H1 (cell line): ENCODE measurements at regions not wholly inside any gene's neighbourhood (a gene's known extent, or its start where the extent isn't known, plus 50 kb on each side); places are given as distances from the start of the nearest gene placed in this dataset.
"Not testable (repeated sequence)": the region's sequence is repeated elsewhere in the genome, so short reads cannot be mapped to it uniquely, and the experiment has no call there.

ENCODE experiments used
- CTCF ChIA-PET: fragments of 300-600 bp; sonication (Branson Sonifier 250); formaldehyde crosslinking; loops from one replicate; lab custom pipeline; 2021; ENCODE audit not compliant: partially characterized antibody; lab: Charles Lee
- POLR2A ChIA-PET: fragments of 300-600 bp; sonication (Branson Sonifier 250); formaldehyde crosslinking; loops from one replicate; lab custom pipeline; 2021; ENCODE audit warnings: inconsistent platforms; ENCODE audit not compliant: partially characterized antibody; lab: Charles Lee
- DNase-seq, 2 experiments: peaks; one replicate each; pipeline versions ENCODE4 v3.0.0 to v3.0.0-alpha.2; 2010 to 2022; ENCODE audit warnings: low spot score in 2 of 2, low read depth in 1 of 2, mixed read lengths in 1 of 2
- FAIRE-seq: peaks from 2 replicates; lab custom pipeline; 2011; peaks lifted over from hg19 to GRCh38; lab: Jason Lieb, UNC
- H2AFZ ChIP-seq: 2 replicates; pipeline ENCODE4 v1.8.1; 2012; ENCODE audit warnings: low read length, inconsistent platforms
- H2AK5ac ChIP-seq: 2 replicates; pipeline ENCODE4 v1.6.1; 2013; ENCODE audit warnings: low read depth, low read length
- H2BK120ac ChIP-seq: replicated peaks from 2 replicates; pipeline ENCODE3; 2013; ENCODE audit warnings: low read depth, low read length, inconsistent platforms
- H2BK12ac ChIP-seq: 2 replicates; pipeline ENCODE4 v1.6.1; 2013; ENCODE audit warnings: low read depth, low read length
- H2BK15ac ChIP-seq: 2 replicates; pipeline ENCODE4 v1.6.1; 2013; ENCODE audit warnings: low read length
- H2BK20ac ChIP-seq: 2 replicates; pipeline ENCODE4 v1.6.1; 2013; ENCODE audit warnings: low read length
- H2BK5ac ChIP-seq: 2 replicates; pipeline ENCODE4 v1.6.1; 2013; ENCODE audit warnings: low read depth, low read length
- H3K14ac ChIP-seq: 2 replicates; pipeline ENCODE4 v1.6.1; 2013; ENCODE audit warnings: inconsistent platforms; ENCODE audit not compliant: insufficient read length
- H3K18ac ChIP-seq: 2 replicates; pipeline ENCODE4 v1.6.1; 2013; ENCODE audit warnings: low read length; ENCODE audit errors: extremely low read depth
- H3K23ac ChIP-seq: 2 replicates; pipeline ENCODE4 v1.6.1; 2013; ENCODE audit warnings: inconsistent platforms; ENCODE audit not compliant: insufficient read length
- H3K23me2 ChIP-seq: 2 replicates; pipeline ENCODE4 v1.6.1; 2013; ENCODE audit warnings: low read depth, low read length
- H3K27ac ChIP-seq: 2 replicates; pipeline ENCODE4 v1.6.1; 2011; ENCODE audit warnings: low read depth, low read length, inconsistent platforms
- H3K27me3 ChIP-seq, 4 experiments: replicated peaks in 1 of 4; 1 replicate in 1 of 4; 2 replicates in 3 of 4; pipeline versions ENCODE4 v1.6.1 to v1.8.1; 2011 to 2013; ENCODE audit warnings: low read length in 3 of 4, mild to moderate bottlenecking in 3 of 4, inconsistent platforms in 2 of 4, mixed read lengths in 2 of 4, moderate library complexity in 1 of 4; ENCODE audit not compliant: control insufficient read depth in 3 of 4, insufficient read depth in 3 of 4; ENCODE audit errors: extremely low read depth in 1 of 4
- H3K36me3 ChIP-seq, 4 experiments: 2 replicates each; pipeline versions ENCODE4 v1.6.1 to v1.8.1; 2011 to 2013; ENCODE audit warnings: mild to moderate bottlenecking in 4 of 4, low read length in 3 of 4, moderate library complexity in 2 of 4, control low read depth in 1 of 4, inconsistent platforms in 1 of 4; ENCODE audit not compliant: insufficient read depth in 4 of 4, control insufficient read depth in 2 of 4
- H3K4ac ChIP-seq: replicated peaks from 2 replicates; pipeline ENCODE3; 2013; ENCODE audit warnings: low read length, low read depth, mixed read lengths, inconsistent platforms; ENCODE audit not compliant: insufficient read length
- H3K4me1 ChIP-seq, 4 experiments: replicated peaks in 1 of 4; 1 replicate in 1 of 4; 2 replicates in 3 of 4; pipeline versions ENCODE4 v1.6.1 to v1.8.1; 2011 to 2013; ENCODE audit warnings: low read length in 3 of 4, inconsistent platforms in 2 of 4, mixed read lengths in 1 of 4; ENCODE audit not compliant: insufficient read depth in 4 of 4, control insufficient read depth in 3 of 4
- H3K4me2 ChIP-seq, 2 experiments: 2 replicates each; pipeline versions ENCODE4 v1.6.1 to v1.8.1; 2011 to 2013; ENCODE audit warnings: low read depth in 2 of 2, low read length in 2 of 2, control low read depth in 1 of 2, inconsistent platforms in 1 of 2, mild to moderate bottlenecking in 1 of 2; ENCODE audit not compliant: insufficient read depth in 1 of 2
- H3K4me3 ChIP-seq, 4 experiments: fragments of 200-600, 300-600 bp in 1 of 4; sonication (generic), shearing (Covaris generic), sonication (Bioruptor Twin) in 1 of 4; 2 replicates each; pipeline versions ENCODE4 v1.5.1 to v1.8.1; 2011 to 2016; ENCODE audit warnings: low read length in 4 of 4, low read depth in 3 of 4, control low read depth in 2 of 4, inconsistent platforms in 2 of 4, mild to moderate bottlenecking in 2 of 4, mixed read lengths in 1 of 4, moderate library complexity in 1 of 4; ENCODE audit not compliant: insufficient read depth in 2 of 4; ENCODE audit errors: extremely low read depth in 1 of 4
- H3K56ac ChIP-seq: replicated peaks from 2 replicates; pipeline ENCODE3; 2013; ENCODE audit warnings: low read depth, mild to moderate bottlenecking, mixed read lengths, low read length, inconsistent platforms; ENCODE audit not compliant: insufficient read length
- H3K79me1 ChIP-seq: 2 replicates; pipeline ENCODE4 v1.6.1; 2013; ENCODE audit warnings: low read depth, low read length, control low read depth
- H3K79me2 ChIP-seq, 2 experiments: 2 replicates each; pipeline versions ENCODE4 v1.6.1 to v1.8.1; 2012 to 2013; ENCODE audit warnings: low read length in 2 of 2, mild to moderate bottlenecking in 2 of 2, inconsistent platforms in 1 of 2; ENCODE audit not compliant: insufficient read depth in 2 of 2, control insufficient read depth in 1 of 2
- H3K9ac ChIP-seq, 4 experiments: replicated peaks in 1 of 4; 1 replicate in 1 of 4; 2 replicates in 3 of 4; pipeline versions ENCODE4 v1.6.1 to v1.8.1; 2011 to 2013; ENCODE audit warnings: low read depth in 3 of 4, low read length in 3 of 4, control low read depth in 2 of 4, mild to moderate bottlenecking in 2 of 4, moderate library complexity in 2 of 4, inconsistent platforms in 1 of 4; ENCODE audit errors: extremely low read depth in 1 of 4
- H3K9me3 ChIP-seq, 2 experiments: 2 replicates each; pipeline versions ENCODE4 v1.6.1 to v1.8.1; 2012 to 2013; ENCODE audit warnings: mild to moderate bottlenecking in 2 of 2, moderate library complexity in 2 of 2, control low read depth in 1 of 2, inconsistent platforms in 1 of 2, low read depth in 1 of 2, low read length in 1 of 2, mixed read lengths in 1 of 2; ENCODE audit not compliant: insufficient read depth in 2 of 2
- H4K20me1 ChIP-seq, 2 experiments: replicated peaks in 1 of 2; 2 replicates each; pipeline versions ENCODE3 to v1.8.1; 2011 to 2013; ENCODE audit warnings: inconsistent platforms in 2 of 2, low read length in 2 of 2, mild to moderate bottlenecking in 1 of 2; ENCODE audit not compliant: insufficient read depth in 2 of 2, control insufficient read depth in 1 of 2
- H4K5ac ChIP-seq: 2 replicates; pipeline ENCODE4 v1.6.1; 2013; ENCODE audit warnings: low read length, low read depth, mixed read lengths, inconsistent platforms; ENCODE audit not compliant: insufficient read length
- H4K8ac ChIP-seq: 2 replicates; pipeline ENCODE4 v1.8.0; 2013; ENCODE audit warnings: mild to moderate bottlenecking, moderate library complexity, low read length, inconsistent platforms; ENCODE audit not compliant: insufficient read depth; ENCODE audit errors: extremely low read depth
- H4K91ac ChIP-seq: replicated peaks from 2 replicates; pipeline ENCODE3; 2013; ENCODE audit warnings: low read length, mixed read lengths, inconsistent platforms; ENCODE audit not compliant: insufficient read length
- WGBS, 2 experiments: shearing (Covaris generic) in 1 of 2; methylation state at CpG; one replicate each; pipeline versions ENCODE4 v1.1.6 to v1.1.7; 2013 to 2015; ENCODE audit warnings: low lambda C conversion rate in 2 of 2, mixed read lengths in 2 of 2, inconsistent platforms in 1 of 2, low coverage in 1 of 2, missing lambda C conversion rate in 1 of 2; ENCODE audit not compliant: insufficient replicate concordance in 2 of 2, insufficient coverage in 1 of 2, insufficient read length in 1 of 2; ENCODE audit errors: extremely low coverage in 1 of 2, missing lambda C conversion rate in 1 of 2; 5-methylcytosine and 5-hydroxymethylcytosine counted together

GRCh38 chr9:108731292-108731691 lies 124.5 kb downstream of the ACTL7B start:
- H2AFZ ChIP-seq, H4K5ac ChIP-seq, H3K23ac ChIP-seq, H2BK20ac ChIP-seq, H3K36me3 ChIP-seq, H3K27me3 ChIP-seq, H3K14ac ChIP-seq, H4K91ac ChIP-seq, H4K20me1 ChIP-seq, H3K79me1 ChIP-seq, H3K27ac ChIP-seq, H3K79me2 ChIP-seq, H2BK5ac ChIP-seq, H3K18ac ChIP-seq, H3K4me1 ChIP-seq, H3K4ac ChIP-seq, H3K4me3 ChIP-seq, H3K9ac ChIP-seq, H3K9me3 ChIP-seq, H3K4me2 ChIP-seq, FAIRE-seq, POLR2A ChIA-PET, H3K23me2 ChIP-seq, H4K8ac ChIP-seq, H3K56ac ChIP-seq, H2BK15ac ChIP-seq, H2BK12ac ChIP-seq, CTCF ChIA-PET, H2AK5ac ChIP-seq, DNase-seq, H2BK120ac ChIP-seq: not testable (repeated sequence)
- WGBS, 2 experiments = 100% methylated on average over 1 of the region's 1 CpG; no CpG with 5 or more reads in 1 of the 2 experiments
